Right lobe of liver (tissue), 6 donors: ENCODE measurements at regions not wholly inside any gene's neighbourhood (a gene's known extent, or its start where the extent isn't known, plus 50 kb on each side); places are given as distances from the start of the nearest gene placed in this dataset.

ENCODE experiments used
- ATAC-seq, 4 donors: fragments of 200-7000 bp; cut with Tn5 transposase; one replicate each; pipeline ENCODE4 v1.9.1; 2020; ENCODE audit warnings: mild to moderate bottlenecking in 4 of 4, moderate library complexity in 4 of 4
- DNase-seq, 3 donors: peaks; one replicate each; pipeline ENCODE4 v3.0.0-alpha.2; 2020
- H3K27ac ChIP-seq, 3 donors: fragments of 200-600 bp; one replicate each; pipeline ENCODE4 v1.8.0; 2022
- H3K27me3 ChIP-seq, 2 donors: fragments of 200-600 bp; one replicate each; pipeline ENCODE4 v1.8.0; 2022
- H3K36me3 ChIP-seq, 4 donors: fragments of 200-600 bp; sonication (generic) in 1 of 4; one replicate each; pipeline versions ENCODE4 v1.5.1 to v1.8.0; 2017 to 2022; ENCODE audit warnings: control low read depth in 1 of 4
- H3K4me1 ChIP-seq, 4 donors: fragments of 200-600 bp; sonication (generic) in 1 of 4; one replicate each; pipeline versions ENCODE4 v1.5.1 to v1.8.0; 2017 to 2022; ENCODE audit warnings: control low read depth in 1 of 4
- H3K4me3 ChIP-seq, 3 donors: fragments of 200-600 bp; one replicate each; pipeline ENCODE4 v1.8.0; 2022
- H3K9me3 ChIP-seq, 4 donors: fragments of 200-600 bp; sonication (generic) in 1 of 4; one replicate each; pipeline versions ENCODE4 v1.5.1 to v1.8.0; 2017 to 2022; ENCODE audit warnings: control low read depth in 1 of 4
- CTCF ChIP-seq, 4 donors: fragments of 200-600 bp in 3 of 4; fragments of 450-650 bp in 1 of 4; IDR thresholded peaks; one replicate each; pipeline versions ENCODE4 v1.5.1 to v1.8.0; 2016 to 2022; ENCODE audit warnings: antibody characterized with exemption in 4 of 4, mild to moderate bottlenecking in 2 of 4
- POLR2A ChIP-seq: fragments of 450-650 bp; IDR thresholded peaks from one replicate; pipeline ENCODE4 v1.6.1; 2017; ENCODE audit warnings: antibody characterized with exemption, mild to moderate bottlenecking
- WGBS: methylation state at CpG from one replicate; pipeline ENCODE4 v1.1.6; 2018; ENCODE audit warnings: low coverage, low lambda C conversion rate; ENCODE audit not compliant: insufficient coverage; ENCODE audit errors: missing lambda C conversion rate; 5-methylcytosine and 5-hydroxymethylcytosine counted together
- intact Hi-C, 2 donors: fragments of 100-400 bp; cut with DNase I; formaldehyde crosslinking; loops; one replicate each; pipeline versions ENCODE4 v1.11.2 to v1.14.1; 2022
- donor health status: DM: no; HTN: yes; CAD: no.
- donor health status: DM: no; HTN: no; CAD: no.
- donor health status: DM: no; HTN: no; CAD: no.
- donor health status: DM: no; HTN: yes; CAD: no.
- donor health status: DM: no; HTN: yes; CAD: no.

DNA sequence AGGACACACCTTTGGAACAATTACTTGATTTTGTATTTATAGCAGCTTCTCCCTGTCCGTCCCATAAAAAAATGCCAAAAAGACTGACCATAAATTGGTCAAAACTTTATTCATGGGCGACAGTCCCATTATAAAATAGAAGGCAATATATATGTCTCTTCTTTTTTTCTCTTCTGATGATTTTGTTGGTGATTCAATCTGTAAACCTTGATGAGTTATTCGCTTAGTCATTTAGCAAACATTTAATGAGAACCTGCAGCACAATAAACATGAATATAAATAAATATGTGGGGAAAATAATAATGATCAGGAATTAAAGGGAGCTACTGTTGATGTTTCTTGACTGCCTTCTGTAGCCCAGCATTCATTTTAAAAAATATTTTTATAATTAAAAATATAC lies 356.4 kb upstream of the ACTBL2 start:
- no peaks in the 10 kb centered on the region for H3K9me3 ChIP-seq
- WGBS: 87% methylated on average over 3 of the region's 3 CpGs
- no peak overlapping the region for H3K27ac ChIP-seq
- TF ChIP-seq CTCF (IDR thresholded peaks at IDR 0.05) (no peak), POLR2A (no peak)
- H3K36me3 ChIP-seq: no peaks in the 10 kb centered on the region
- intact Hi-C loops: no loop called here
- ATAC-seq: no peak
- no peak for DNase-seq
- no peak overlapping the region for H3K4me3 ChIP-seq
- no peaks in the 10 kb centered on the region for H3K4me1 ChIP-seq
- H3K27me3 ChIP-seq: no peaks in the 10 kb centered on the region

- no peak for DNase-seq
- H3K4me3 ChIP-seq: no peak overlapping the region
- no peaks in the 10 kb centered on the region for H3K9me3 ChIP-seq
- H3K27ac ChIP-seq: no peak overlapping the region
- TF ChIP-seq POLR2A (no peak), CTCF (IDR thresholded peaks at IDR 0.05) (no peak)
- H3K27me3 ChIP-seq: no peaks in the 10 kb centered on the region
- no peaks in the 10 kb centered on the region for H3K4me1 ChIP-seq
- H3K36me3 ChIP-seq: no peaks in the 10 kb centered on the region
- intact Hi-C loops: no loop called here
- no peak for ATAC-seq
- 93% methylated on average over 2 of the region's 2 CpGs for WGBS
These were observed 354.3 kb upstream of the ACTBL2 start for GRCh38 chr5:57836921-57837320.

DNA sequence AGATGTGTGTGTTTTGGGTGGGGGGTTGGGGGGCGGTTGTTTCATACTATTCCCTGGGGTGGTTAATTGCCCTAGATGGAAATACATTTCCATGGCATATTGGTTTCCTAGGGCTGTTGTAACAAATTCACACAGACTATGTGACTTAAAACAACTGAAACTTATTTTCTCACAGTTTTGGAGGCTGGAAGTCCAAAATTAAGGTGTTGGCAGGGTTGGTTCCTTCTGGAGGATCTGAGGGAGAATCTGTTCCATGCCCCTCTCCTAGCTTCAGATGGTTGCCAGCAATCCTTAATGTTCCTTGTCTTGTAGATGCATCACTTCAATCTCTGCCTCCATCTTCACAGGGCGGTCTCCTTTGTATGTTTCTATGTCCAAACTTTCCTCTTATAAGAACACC lies 353.7 kb upstream of the ACTBL2 start:
- intact Hi-C loops: no loop called here
- TF ChIP-seq CTCF (IDR thresholded peaks at IDR 0.05) (no peak), POLR2A (no peak)
- WGBS: 75% methylated on average over 2 of the region's 2 CpGs

GRCh38 chr5:57834829-57835608 lies 352.4 kb upstream of the ACTBL2 start:
- no peaks in the 10 kb centered on the region for H3K4me1 ChIP-seq
- DNase-seq (no peak), ATAC-seq (peak; percentile 13 to 78 (median 51))
- H3K4me3 ChIP-seq: no peak overlapping the region
- H3K27me3 ChIP-seq: no peaks in the 10 kb centered on the region
- intact Hi-C loops: no loop called here
- no peaks in the 10 kb centered on the region for H3K36me3 ChIP-seq
- H3K27ac ChIP-seq: no peak overlapping the region
- H3K9me3 ChIP-seq: no peaks in the 10 kb centered on the region
- 71% methylated on average over 6 of the region's 6 CpGs for WGBS
- no peak for TF ChIP-seq POLR2A
- no peak for TF ChIP-seq CTCF (IDR thresholded peaks at IDR 0.05)

More for the DNA sequence above, 353.7 kb upstream of the ACTBL2 start:
- Histone ChIP-seq H3K4me3 (no peak overlapping the region), H3K4me1 (no peaks in the 10 kb centered on the region), H3K27me3 (no peaks in the 10 kb centered on the region), H3K27ac (no peak overlapping the region), H3K36me3 (no peaks in the 10 kb centered on the region), H3K9me3 (no peaks in the 10 kb centered on the region)
- DNase-seq (no peak), ATAC-seq (no peak)
